Activated naive CD4-positive, alpha-beta T cell treated with anti-CD3 and anti-CD28 coated beads, Interleukin-2, amount 10 ng/mL, durations not matched to agents 7 days and 5 days (primary cell): ENCODE measurements at regions not wholly inside any gene's neighbourhood (a gene's known extent, or its start where the extent isn't known, plus 50 kb on each side); places are given as distances from the start of the nearest gene placed in this dataset.

Experiments used
- CTCF ChIA-PET: fragments of 350-600 bp; sonication (Branson Sonifier 250); formaldehyde crosslinking; loops from one replicate; lab custom pipeline; 2021; ENCODE audit warnings: antibody characterized with exemption; lab: Charles Lee
- DNase-seq: peaks from one replicate; pipeline ENCODE4 v3.0.0-alpha.2; 2020
- H3K27ac Mint-ChIP-seq: one replicate; pipeline ENCODE4 v1.8.0; 2021; ENCODE audit warnings: mild to moderate bottlenecking, moderate library complexity, mixed read lengths
- H3K27me3 Mint-ChIP-seq: one replicate; pipeline ENCODE4 v1.8.0; 2021; ENCODE audit warnings: mild to moderate bottlenecking, mixed read lengths
- H3K36me3 Mint-ChIP-seq: one replicate; pipeline ENCODE4 v1.8.0; 2021; ENCODE audit warnings: mixed read lengths
- H3K4me1 Mint-ChIP-seq: one replicate; pipeline ENCODE4 v1.8.0; 2021; ENCODE audit warnings: mixed read lengths
- H3K4me3 Mint-ChIP-seq: one replicate; pipeline ENCODE4 v1.8.0; 2021; ENCODE audit warnings: mild to moderate bottlenecking, moderate library complexity, mixed read lengths
- H3K9me3 Mint-ChIP-seq: one replicate; pipeline ENCODE4 v1.8.0; 2021; ENCODE audit warnings: mixed read lengths

- CTCF ChIA-PET: no interaction called here
- Mint-ChIP-seq H3K27me3 (no peaks in the 10 kb centered on the region), H3K36me3 (no peaks in the 10 kb centered on the region), H3K27ac (no peak overlapping the region), H3K4me1 (no peaks in the 10 kb centered on the region), H3K9me3 (peaks cover 14% of the 10 kb centered on the region), H3K4me3 (no peak overlapping the region)
- no peak for DNase-seq
These were observed 158.0 kb upstream of the FAT1 start for GRCh38 chr4:186881521-186882220.

- H3K27ac Mint-ChIP-seq: no peak overlapping the region
- DNase-seq: no peak
- H3K4me3 Mint-ChIP-seq: no peak overlapping the region
- no peaks in the 10 kb centered on the region for H3K36me3 Mint-ChIP-seq
- CTCF ChIA-PET: interaction anchor here (0.6 kb wide), 1 partner anchor 1657 kb away, joined by 4 read pairs; no protein-coding TSS in a partner anchor
- H3K27me3 Mint-ChIP-seq: no peaks in the 10 kb centered on the region
- H3K9me3 Mint-ChIP-seq: peaks cover 13% of the 10 kb centered on the region
- no peaks in the 10 kb centered on the region for H3K4me1 Mint-ChIP-seq
These were observed 158.6 kb upstream of the FAT1 start for GRCh38 chr4:186882293-186882692.

DNA sequence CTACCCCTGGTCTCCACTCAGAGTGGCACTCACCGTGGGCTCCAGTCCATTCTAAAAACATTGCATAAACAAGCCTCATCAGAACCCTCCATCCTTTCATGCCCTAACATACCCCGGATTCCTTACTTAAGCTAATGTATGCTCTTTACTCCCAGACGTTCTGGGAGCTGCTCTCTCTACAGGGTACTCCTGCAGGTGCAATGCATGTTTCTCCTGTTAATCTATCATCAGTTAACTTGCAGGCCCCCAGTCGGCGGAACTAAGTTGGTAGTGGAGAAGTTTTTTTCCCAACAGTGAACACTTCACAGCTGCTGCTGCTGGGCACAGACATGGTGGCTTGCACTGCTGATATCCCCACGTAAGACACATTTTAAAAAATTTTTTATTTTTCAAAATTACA, 161.6 kb upstream of the FAT1 start:
- peaks cover 16% of the 10 kb centered on the region for H3K9me3 Mint-ChIP-seq
- no peak for DNase-seq
- H3K27ac Mint-ChIP-seq: no peak overlapping the region
- no peaks in the 10 kb centered on the region for H3K4me1 Mint-ChIP-seq
- no peaks in the 10 kb centered on the region for H3K27me3 Mint-ChIP-seq
- no peak overlapping the region for H3K4me3 Mint-ChIP-seq
- CTCF ChIA-PET: no interaction called here
- H3K36me3 Mint-ChIP-seq: no peaks in the 10 kb centered on the region

DNA sequence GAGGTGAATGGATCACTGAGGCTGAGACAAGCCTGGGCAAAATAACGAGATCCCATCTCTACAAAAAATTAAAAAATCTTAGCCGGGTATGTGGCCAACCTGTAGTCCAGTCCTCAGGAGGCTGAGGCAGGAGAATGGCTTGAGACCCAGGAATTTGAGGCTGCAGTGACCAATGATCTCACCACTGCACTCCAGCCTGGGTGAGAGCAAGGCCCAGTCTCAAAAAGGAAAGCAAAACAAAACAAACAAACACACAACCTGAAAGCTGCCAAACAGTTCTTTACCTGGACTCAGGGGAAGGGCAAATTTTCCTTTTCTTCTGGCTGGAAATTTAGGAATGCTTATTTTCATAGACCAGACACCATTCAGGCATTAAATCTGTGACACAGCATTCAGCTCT, 163.1 kb upstream of the FAT1 start:
- DNase-seq: no peak
- CTCF ChIA-PET: no interaction called here
- no peaks in the 10 kb centered on the region for H3K36me3 Mint-ChIP-seq
- no peaks in the 10 kb centered on the region for H3K27me3 Mint-ChIP-seq
- H3K4me1 Mint-ChIP-seq: no peaks in the 10 kb centered on the region
- H3K4me3 Mint-ChIP-seq: no peak overlapping the region
- no peak overlapping the region for H3K27ac Mint-ChIP-seq
- peaks cover 24% of the 10 kb centered on the region for H3K9me3 Mint-ChIP-seq

DNA sequence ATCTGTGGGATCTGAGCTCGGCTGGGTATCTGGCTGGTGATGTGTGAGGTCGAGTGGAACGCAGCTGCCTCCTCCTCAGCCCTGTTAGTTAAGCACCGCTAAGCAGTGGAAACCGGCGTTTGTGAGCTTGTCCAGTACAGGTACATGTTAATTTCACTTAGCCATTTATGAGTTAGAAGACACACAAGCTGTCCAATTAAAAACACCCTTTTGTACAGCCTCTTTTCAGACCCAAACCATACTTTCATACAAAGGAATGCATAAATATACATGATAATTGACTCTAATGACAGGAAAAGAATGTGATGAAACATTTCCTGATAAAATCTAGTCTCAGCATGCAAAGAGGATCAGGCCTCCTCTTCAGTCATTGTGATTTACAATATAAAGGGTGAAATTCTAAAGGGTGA, 163.6 kb upstream of the FAT1 start:
- Mint-ChIP-seq H3K36me3 (no peaks in the 10 kb centered on the region), H3K4me3 (no peak overlapping the region), H3K27me3 (no peaks in the 10 kb centered on the region), H3K9me3 (peaks cover 25% of the 10 kb centered on the region), H3K27ac (no peak overlapping the region), H3K4me1 (no peaks in the 10 kb centered on the region)
- CTCF ChIA-PET: no interaction called here
- DNase-seq: no peak

DNA sequence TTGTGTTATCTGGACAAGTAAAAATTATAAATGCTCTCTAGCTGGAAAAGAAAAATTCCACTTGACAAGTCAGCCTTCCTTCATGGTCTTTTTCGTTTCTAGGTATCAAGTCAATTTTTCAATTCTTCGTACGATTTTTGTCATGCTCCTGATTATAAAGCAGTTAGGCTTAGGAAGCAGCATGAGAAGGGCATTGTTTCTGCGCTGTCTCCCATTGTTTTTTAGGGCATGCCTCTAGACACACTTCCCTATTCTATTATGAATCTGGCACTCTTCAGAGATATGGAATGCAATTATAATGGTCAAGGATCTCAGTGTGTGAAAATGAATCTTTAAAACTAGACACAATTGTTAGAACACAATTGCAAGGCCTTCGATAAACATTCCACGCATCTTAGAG, 164.1 kb upstream of the FAT1 start:
- no peak for DNase-seq
- Mint-ChIP-seq H3K36me3 (no peaks in the 10 kb centered on the region), H3K4me1 (no peaks in the 10 kb centered on the region), H3K4me3 (no peak overlapping the region), H3K9me3 (peaks cover 28% of the 10 kb centered on the region), H3K27me3 (no peaks in the 10 kb centered on the region), H3K27ac (no peak overlapping the region)
- CTCF ChIA-PET: no interaction called here

DNA sequence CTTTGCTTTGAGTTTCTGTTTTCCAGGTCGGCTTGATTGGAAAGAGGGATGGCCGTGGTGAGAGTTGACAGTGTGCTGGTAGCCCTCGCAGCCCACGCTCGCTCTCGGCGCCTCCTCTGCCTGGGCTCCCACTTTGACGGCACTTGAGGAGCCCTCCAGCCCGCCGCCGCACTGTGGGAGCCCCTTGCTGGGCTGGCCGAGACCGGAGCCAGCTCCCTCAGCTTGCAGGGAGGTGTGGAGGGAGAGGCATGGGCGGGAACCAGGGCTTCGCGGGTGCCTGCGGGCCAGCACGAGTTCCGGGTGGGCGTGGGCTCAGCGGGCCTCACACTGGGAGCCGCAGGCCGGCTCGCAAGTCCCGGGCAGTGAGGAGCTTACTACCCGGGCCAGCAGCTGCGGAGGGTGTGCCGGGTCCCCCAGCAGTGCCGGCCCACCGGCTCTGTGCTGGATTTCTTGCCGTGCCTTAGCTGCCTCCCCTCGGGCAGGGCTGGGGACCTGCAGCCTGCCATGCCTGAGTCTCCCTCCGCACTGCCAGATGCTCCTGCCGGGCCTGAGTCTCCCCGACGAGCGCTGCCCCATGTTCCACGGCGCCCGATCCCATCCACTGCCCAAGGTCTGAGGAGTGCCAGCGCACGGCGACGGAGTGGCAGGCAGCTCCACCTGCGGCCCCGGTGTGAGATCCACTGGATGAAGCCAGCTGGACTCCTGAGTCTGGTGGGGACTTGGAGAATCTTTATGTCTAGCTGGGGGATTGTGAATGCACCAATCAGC, 166.4 kb upstream of the FAT1 start:
- Mint-ChIP-seq H3K27ac (no peak overlapping the region), H3K27me3 (no peaks in the 10 kb centered on the region), H3K9me3 (peaks cover 34% of the 10 kb centered on the region), H3K4me3 (no peak overlapping the region), H3K36me3 (no peaks in the 10 kb centered on the region), H3K4me1 (no peaks in the 10 kb centered on the region)
- CTCF ChIA-PET: no interaction called here
- DNase-seq: no peak

DNA sequence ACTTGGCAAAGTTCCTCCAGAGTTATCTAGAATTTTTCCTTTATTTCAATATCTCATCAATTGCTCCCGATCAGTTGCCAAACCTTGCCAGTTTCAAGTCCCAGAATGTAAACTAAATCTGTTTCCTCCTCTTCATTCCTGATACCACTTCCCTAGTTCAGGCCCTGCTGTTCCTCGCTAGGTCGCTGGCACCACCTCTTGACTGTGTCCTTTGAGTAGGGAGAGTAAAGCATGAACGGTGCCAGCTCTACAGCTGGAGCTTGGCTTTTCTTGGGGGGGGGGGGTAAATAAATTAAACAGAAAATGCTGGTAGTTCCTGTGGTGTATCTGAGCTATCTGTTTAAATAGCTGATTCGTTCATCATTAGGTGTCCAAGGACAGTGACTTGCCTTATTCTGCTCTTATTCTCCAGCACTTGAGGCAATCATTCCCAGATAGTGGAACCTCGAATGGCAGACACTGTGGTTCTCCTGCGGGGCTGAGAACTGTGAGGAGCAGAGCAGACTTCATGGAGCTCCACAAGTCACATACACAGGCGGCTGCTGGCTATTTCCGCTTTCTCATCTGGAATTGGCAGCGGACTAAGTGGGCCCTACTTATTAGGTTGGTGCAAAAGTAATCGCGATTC, 168.3 kb upstream of the FAT1 start:
- no peak for DNase-seq
- CTCF ChIA-PET: no interaction called here
- H3K9me3 Mint-ChIP-seq: peaks cover 34% of the 10 kb centered on the region
- no peaks in the 10 kb centered on the region for H3K27me3 Mint-ChIP-seq
- no peak overlapping the region for H3K4me3 Mint-ChIP-seq
- no peak overlapping the region for H3K27ac Mint-ChIP-seq
- no peaks in the 10 kb centered on the region for H3K4me1 Mint-ChIP-seq
- H3K36me3 Mint-ChIP-seq: no peaks in the 10 kb centered on the region

DNA sequence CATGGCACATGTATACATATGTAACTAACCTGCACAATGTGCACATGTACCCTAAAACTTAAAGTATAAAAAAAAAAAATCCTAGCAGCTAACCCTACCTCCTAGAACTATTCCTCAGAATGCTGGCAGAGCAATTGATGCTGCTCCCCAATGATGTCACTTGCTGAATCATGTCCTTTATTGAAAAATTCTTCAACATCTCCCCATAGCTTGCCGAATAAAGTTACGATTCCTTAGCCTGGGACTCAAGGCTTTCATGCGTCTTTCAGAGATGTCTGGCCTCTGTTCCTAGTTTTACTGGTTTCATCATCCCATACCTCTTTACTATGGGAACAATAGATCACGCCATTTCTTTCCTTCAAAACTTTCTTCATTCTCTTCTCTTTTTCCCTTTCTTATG, 174.7 kb upstream of the FAT1 start:
- no peaks in the 10 kb centered on the region for H3K36me3 Mint-ChIP-seq
- no peaks in the 10 kb centered on the region for H3K4me1 Mint-ChIP-seq
- H3K4me3 Mint-ChIP-seq: no peak overlapping the region
- peaks cover 20% of the 10 kb centered on the region for H3K9me3 Mint-ChIP-seq
- no peaks in the 10 kb centered on the region for H3K27me3 Mint-ChIP-seq
- no peak overlapping the region for H3K27ac Mint-ChIP-seq
- no peak for DNase-seq
- CTCF ChIA-PET: no interaction called here

DNA sequence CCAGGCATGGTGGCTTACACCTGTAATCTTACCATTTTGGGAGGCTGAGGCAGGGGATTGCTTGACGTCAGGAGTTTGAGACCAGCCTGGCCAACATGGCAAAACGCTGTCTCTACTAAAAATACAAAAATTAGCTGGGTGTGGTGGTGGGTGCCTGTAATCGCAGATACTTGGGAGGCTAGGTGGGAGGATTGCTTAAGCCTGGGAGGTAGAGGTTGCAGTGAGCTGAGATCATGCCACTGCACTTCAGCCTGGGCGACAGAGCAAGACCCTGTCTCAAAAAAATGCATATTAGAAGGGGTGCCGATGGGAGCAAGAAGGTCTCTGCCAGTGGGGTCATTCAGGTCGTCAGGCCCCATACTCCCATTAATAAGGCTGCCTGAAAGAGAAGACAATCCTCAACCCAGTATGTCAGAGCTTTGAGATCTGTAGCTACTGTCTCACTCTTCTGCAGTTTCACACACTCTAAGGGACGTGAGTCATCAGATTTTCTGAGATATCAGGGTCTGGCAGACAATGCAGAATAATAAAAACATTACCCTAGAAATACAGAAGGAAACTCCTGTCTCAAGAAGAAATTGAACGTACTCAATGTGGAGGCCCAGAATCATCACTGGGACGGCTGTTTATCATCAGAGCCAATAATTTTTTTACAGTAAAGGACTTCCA, 176.7 kb upstream of the FAT1 start:
- no peaks in the 10 kb centered on the region for H3K27me3 Mint-ChIP-seq
- peaks cover 12% of the 10 kb centered on the region for H3K9me3 Mint-ChIP-seq
- no peak overlapping the region for H3K4me3 Mint-ChIP-seq
- no peaks in the 10 kb centered on the region for H3K4me1 Mint-ChIP-seq
- DNase-seq: no peak
- CTCF ChIA-PET: no interaction called here
- H3K27ac Mint-ChIP-seq: no peak overlapping the region
- H3K36me3 Mint-ChIP-seq: no peaks in the 10 kb centered on the region

DNA sequence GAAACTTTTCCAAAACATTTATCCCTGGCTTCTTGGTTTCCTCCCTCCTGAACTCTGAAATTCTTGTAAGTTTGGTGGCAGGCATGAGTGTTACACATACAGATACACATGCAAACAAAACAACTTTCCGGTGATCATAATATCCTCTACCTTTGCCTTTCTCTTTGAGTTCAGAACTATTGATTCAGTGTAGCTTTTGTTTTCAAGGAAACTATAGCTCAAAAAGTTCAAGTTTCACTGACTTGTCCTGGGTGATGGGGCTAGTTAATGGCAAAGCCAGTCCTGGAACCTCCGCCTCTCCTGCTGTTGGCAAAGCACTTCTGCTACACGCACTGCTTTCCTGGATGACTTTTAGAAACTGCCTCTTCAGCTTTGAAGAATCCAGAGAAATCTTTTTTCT, 177.3 kb upstream of the FAT1 start:
- H3K4me3 Mint-ChIP-seq: no peak overlapping the region
- H3K9me3 Mint-ChIP-seq: peaks cover 12% of the 10 kb centered on the region
- no peak for DNase-seq
- no peaks in the 10 kb centered on the region for H3K4me1 Mint-ChIP-seq
- no peaks in the 10 kb centered on the region for H3K27me3 Mint-ChIP-seq
- no peaks in the 10 kb centered on the region for H3K36me3 Mint-ChIP-seq
- no peak overlapping the region for H3K27ac Mint-ChIP-seq
- CTCF ChIA-PET: no interaction called here

- Mint-ChIP-seq H3K4me1 (no peaks in the 10 kb centered on the region), H3K27me3 (no peaks in the 10 kb centered on the region), H3K36me3 (no peaks in the 10 kb centered on the region), H3K27ac (no peak overlapping the region), H3K4me3 (no peak overlapping the region), H3K9me3 (peaks cover 11% of the 10 kb centered on the region)
- no peak for DNase-seq
- CTCF ChIA-PET: no interaction called here
These were observed 178.2 kb upstream of the FAT1 start for GRCh38 chr4:186901850-186902249.

- Mint-ChIP-seq H3K27ac (no peak overlapping the region), H3K4me1 (no peaks in the 10 kb centered on the region), H3K4me3 (no peak overlapping the region), H3K27me3 (no peaks in the 10 kb centered on the region), H3K36me3 (no peaks in the 10 kb centered on the region), H3K9me3 (peaks cover 11% of the 10 kb centered on the region)
- CTCF ChIA-PET: no interaction called here
- no peak for DNase-seq
These were observed 178.7 kb upstream of the FAT1 start for GRCh38 chr4:186902361-186902760.

- CTCF ChIA-PET: no interaction called here
- Mint-ChIP-seq H3K4me3 (no peak overlapping the region), H3K4me1 (no peaks in the 10 kb centered on the region), H3K36me3 (no peaks in the 10 kb centered on the region), H3K9me3 (peaks cover 10% of the 10 kb centered on the region), H3K27me3 (no peaks in the 10 kb centered on the region), H3K27ac (no peak overlapping the region)
- DNase-seq: no peak
These were observed 180.4 kb upstream of the FAT1 start for GRCh38 chr4:186904101-186904500.
